IMR-90 (cell line): ENCODE measurements at regions not wholly inside any gene's neighbourhood (a gene's known extent, or its start where the extent isn't known, plus 50 kb on each side); places are given as distances from the start of the nearest gene placed in this dataset. TPM values are rescaled to one million over a fixed set of nuclear protein-coding genes. Genes with fewer than 3 reads are reported as not detected.

Experiments used
- ATAC-seq: fragments of 200-7000 bp; cut with Tn5 transposase; 2 replicates; pipeline ENCODE4 v1.9.1; 2020; ENCODE audit warnings: low read depth, mild to moderate bottlenecking, moderate library complexity
- BruUV-seq: library from RNA; stranded (reverse); fragments of 400-500 nt; replicated peaks from 2 replicates; lab custom pipeline; 2021; lab: Mats Ljungman, UMichigan
- CTCF ChIA-PET: fragments of 300-600 bp; formaldehyde crosslinking; extraction: SDS; loops from one replicate; lab custom pipeline; 2021; ENCODE audit warnings: antibody characterized with exemption; lab: Yijun Ruan, JAX
- POLR2A ChIA-PET: fragments of 300-600 bp; sonication (Branson Sonifier 250); formaldehyde crosslinking; loops from one replicate; lab custom pipeline; 2022; ENCODE audit warnings: antibody characterized with exemption; ENCODE audit not compliant: unreplicated experiment; lab: Charles Lee
- DNase-seq: peaks from one replicate; pipeline ENCODE4 v3.0.0; 2013
- H2AFZ ChIP-seq: replicated peaks from 2 replicates; pipeline ENCODE3; 2013; ENCODE audit warnings: low read length, mild to moderate bottlenecking; ENCODE audit not compliant: poor library complexity
- H2AK5ac ChIP-seq: 2 replicates; pipeline ENCODE4 v1.6.1; 2013; ENCODE audit warnings: low read depth, low read length, inconsistent platforms
- H2AK9ac ChIP-seq: replicated peaks from 2 replicates; pipeline ENCODE3; 2013; ENCODE audit warnings: mild to moderate bottlenecking, low read depth, low read length, moderate library complexity; ENCODE audit not compliant: poor library complexity
- H2BK120ac ChIP-seq: 2 replicates; pipeline ENCODE4 v1.6.1; 2013; ENCODE audit warnings: low read depth, low read length, inconsistent platforms
- H2BK15ac ChIP-seq: 3 replicates; pipeline ENCODE4 v1.6.1; 2013; ENCODE audit warnings: low read depth, low read length, inconsistent platforms
- H2BK20ac ChIP-seq: 2 replicates; pipeline ENCODE4 v1.6.1; 2013; ENCODE audit warnings: low read depth, mild to moderate bottlenecking, inconsistent platforms, low read length, moderate library complexity
- H2BK5ac ChIP-seq: 2 replicates; pipeline ENCODE4 v1.6.1; 2013; ENCODE audit warnings: mild to moderate bottlenecking, low read depth, low read length, inconsistent platforms; ENCODE audit not compliant: poor library complexity, severe bottlenecking
- H3K14ac ChIP-seq: replicated peaks from 2 replicates; pipeline ENCODE4 v1.6.1; 2013; ENCODE audit warnings: low read depth, low read length, inconsistent platforms
- H3K18ac ChIP-seq: 2 replicates; pipeline ENCODE4 v1.6.1; 2013; ENCODE audit warnings: low read depth, low read length, control low read depth
- H3K23ac ChIP-seq: 2 replicates; pipeline ENCODE4 v1.6.1; 2013; ENCODE audit warnings: low read depth, low read length, inconsistent platforms
- H3K27ac ChIP-seq: 2 replicates; pipeline ENCODE4 v1.5.1; 2013; ENCODE audit warnings: mild to moderate bottlenecking, control low read depth, low read length; ENCODE audit not compliant: insufficient read depth
- H3K27me3 ChIP-seq: 2 replicates; pipeline ENCODE4 v1.6.1; 2013; ENCODE audit warnings: low read length; ENCODE audit not compliant: control insufficient read depth, insufficient read depth
- H3K36me3 ChIP-seq: 2 replicates; pipeline ENCODE4 v1.6.1; 2013; ENCODE audit warnings: low read length, mixed read lengths; ENCODE audit not compliant: control insufficient read depth, insufficient read depth
- H3K4ac ChIP-seq: 2 replicates; pipeline ENCODE4 v1.6.1; 2013; ENCODE audit warnings: low read depth, low read length, inconsistent platforms
- H3K4me1 ChIP-seq: 2 replicates; pipeline ENCODE4 v1.6.1; 2013; ENCODE audit warnings: low read length, mixed read lengths; ENCODE audit not compliant: control insufficient read depth, insufficient read depth
- H3K4me2 ChIP-seq: 2 replicates; pipeline ENCODE4 v1.6.1; 2013; ENCODE audit warnings: low read depth, mild to moderate bottlenecking, control low read depth, low read length, moderate library complexity
- H3K4me3 ChIP-seq: 2 replicates; pipeline ENCODE4 v1.5.1; 2013; ENCODE audit warnings: low read depth, mild to moderate bottlenecking, control low read depth, low read length, moderate library complexity; ENCODE audit not compliant: insufficient read depth
- H3K56ac ChIP-seq: 2 replicates; pipeline ENCODE4 v1.6.1; 2013; ENCODE audit warnings: low read length, inconsistent platforms; ENCODE audit not compliant: insufficient read depth; ENCODE audit errors: extremely low read depth
- H3K79me1 ChIP-seq, 2 experiments: 2 replicates each; pipeline ENCODE4 v1.6.1; 2013; ENCODE audit warnings: low read length in 2 of 2, inconsistent platforms in 1 of 2, low read depth in 1 of 2
- H3K9ac ChIP-seq: 2 replicates; pipeline ENCODE4 v1.6.1; 2013; ENCODE audit warnings: low read depth, low read length, control low read depth
- H3K9me1 ChIP-seq: 2 replicates; pipeline ENCODE4 v1.6.1; 2013; ENCODE audit warnings: low read length, inconsistent platforms; ENCODE audit not compliant: insufficient read depth
- H3K9me3 ChIP-seq: 2 replicates; pipeline ENCODE4 v1.6.1; 2013; ENCODE audit warnings: low read length; ENCODE audit not compliant: control insufficient read depth, insufficient read depth
- H4K20me1 ChIP-seq: 2 replicates; pipeline ENCODE4 v1.6.1; 2013; ENCODE audit warnings: low read length, inconsistent platforms; ENCODE audit not compliant: insufficient read depth
- H4K5ac ChIP-seq: 2 replicates; pipeline ENCODE4 v1.6.1; 2013; ENCODE audit warnings: mild to moderate bottlenecking, low read depth, low read length, control low read depth
- H4K8ac ChIP-seq, 2 experiments: 2 replicates each; pipeline ENCODE4 v1.6.1; 2013; ENCODE audit warnings: low read depth in 2 of 2, low read length in 2 of 2, control low read depth in 1 of 2, inconsistent platforms in 1 of 2
- H4K91ac ChIP-seq: 2 replicates; pipeline ENCODE4 v1.6.1; 2013; ENCODE audit warnings: low read depth, low read length, inconsistent platforms; ENCODE audit not compliant: insufficient read depth
- MAZ ChIP-seq: IDR thresholded peaks from 2 replicates; pipeline ENCODE4 v1.6.1; 2012; ENCODE audit warnings: low read depth, mild to moderate bottlenecking, low read length, improper control_type of control experiment, moderate library complexity, borderline replicate concordance
- POLR2A ChIP-seq: IDR thresholded peaks from 2 replicates; pipeline ENCODE4 v1.6.1; 2012; ENCODE audit warnings: mild to moderate bottlenecking, low read depth, low read length
- RFX5 ChIP-seq: IDR thresholded peaks from 2 replicates; pipeline ENCODE4 v1.8.0; 2012; ENCODE audit warnings: low read depth, mild to moderate bottlenecking, low read length, moderate library complexity
- WGBS, 2 experiments: methylation state at CpG; one replicate each; pipeline versions ENCODE4 v1.1.5 to v1.1.7; 2013; ENCODE audit warnings: missing lambda C conversion rate in 2 of 2; ENCODE audit not compliant: insufficient read length in 1 of 2; ENCODE audit errors: extremely low coverage in 2 of 2; 5-methylcytosine and 5-hydroxymethylcytosine counted together
- dilution Hi-C: fragments of 300-500 bp; cut with HindIII; formaldehyde crosslinking; loops from one replicate; pipeline ENCODE4 v1.14.3; 2018; ENCODE audit warnings: low sequenced_read_pairs; ENCODE audit not compliant: unreplicated experiment
- in situ Hi-C: fragments of 300-500 bp; cut with MboI; formaldehyde crosslinking; loops from 3 replicates; pipeline ENCODE4 v1.14.3; 2019; ENCODE audit warnings: low sequenced_read_pairs, inconsistent platforms, mixed read lengths
- intact Hi-C: fragments of 100-400 bp; cut with micrococcal nuclease; formaldehyde crosslinking; loops from 2 replicates; pipeline ENCODE4 v1.10.0; 2022
- microRNA-seq, 2 experiments: library from miRNA; stranded (forward) in 1 of 2; unstranded in 1 of 2; fragments of 10-50 nt in 1 of 2; fragments of <30 nt in 1 of 2; gene quantifications in 1 of 2; microRNA quantifications in 1 of 2; one replicate each; pipeline versions ENCODE3 to v1.1.0; 2013 to 2020; ENCODE audit not compliant: insufficient read depth in 1 of 2, insufficient read length in 1 of 2, unreplicated experiment in 1 of 2
- small RNA-seq, 5 experiments: library from RNA; depleted of rRNA; stranded (forward); fragments of <200 nt; gene quantifications; one replicate each; pipeline ENCODE3, GENCODE V24; 2012
- TF ChIP-seq, protein P1 (sequence below): conservative IDR thresholded peaks from 2 replicates; pipeline ENCODE4 v1.5.1; 2012; ENCODE audit warnings: mild to moderate bottlenecking, low read depth, low read length, improper control_type of control experiment

DNA sequence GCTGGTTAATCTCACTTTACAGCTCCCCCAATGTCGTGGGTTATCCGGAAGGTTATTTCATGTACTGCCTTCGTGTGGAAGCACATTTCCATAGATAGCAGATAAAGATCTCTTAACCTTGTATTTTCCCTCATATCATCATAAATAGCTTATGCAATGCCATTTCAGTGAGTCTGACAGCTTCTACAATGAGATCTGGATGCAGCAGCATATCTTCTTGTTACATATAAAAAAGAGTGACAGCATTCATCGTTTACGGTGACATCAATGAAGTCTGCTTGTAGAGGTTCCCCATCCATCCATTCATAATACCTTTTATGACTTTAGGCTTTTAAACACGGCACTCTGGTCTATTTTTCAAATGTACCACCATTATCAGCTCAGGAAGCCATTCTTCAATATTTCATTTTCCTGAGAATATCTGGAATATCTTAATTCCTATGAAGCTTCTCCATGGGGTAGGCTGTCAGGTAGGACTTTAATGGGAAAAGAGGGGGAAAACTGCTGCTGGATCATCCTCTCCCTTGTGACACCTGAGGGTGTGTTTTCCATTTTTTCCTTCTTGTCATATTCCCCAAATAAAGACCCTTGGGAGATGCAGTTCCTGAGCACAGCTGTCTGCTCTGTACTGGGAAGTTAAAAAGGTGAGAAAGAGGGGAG, 51.9 kb upstream of the CTBP2 start:
- H2BK120ac ChIP-seq = no peak overlapping the region
- H2BK5ac ChIP-seq = no peak overlapping the region
- DNase-seq (no peak), ATAC-seq (no peak)
- no peak overlapping the region for H2AFZ ChIP-seq
- no peak overlapping the region for H3K23ac ChIP-seq
- H3K4me1 ChIP-seq = peaks cover 9% of the 10 kb centered on the region
- H3K9me1 ChIP-seq = no peaks in the 10 kb centered on the region
- no peak overlapping the region for H3K14ac ChIP-seq
- no peak overlapping the region for H4K8ac ChIP-seq
- no peaks in the 10 kb centered on the region for H3K79me1 ChIP-seq
- in situ Hi-C loops = no loop called here
- H4K5ac ChIP-seq = no peak overlapping the region
- BruUV-seq = no TSS peak
- H3K9me3 ChIP-seq = no peaks in the 10 kb centered on the region; the same call in 1 of the 2 replicates
- no peak overlapping the region for H3K18ac ChIP-seq
- H3K27me3 ChIP-seq = peaks cover 3% of the 10 kb centered on the region
- ChIA-PET CTCF (interaction anchor here (0.6 kb wide), 3 partner anchors 38 to 740 kb away, joined by 3 to 5 read pairs (median 3); no protein-coding TSS in a partner anchor), POLR2A (no interaction called here)
- H3K9ac ChIP-seq = no peak overlapping the region
- H2BK15ac ChIP-seq = no peak overlapping the region
- H2AK9ac ChIP-seq = no peak overlapping the region
- intact Hi-C loops = no loop called here
- H4K91ac ChIP-seq = no peak overlapping the region
- dilution Hi-C loops = no loop called here
- no peak overlapping the region for H3K56ac ChIP-seq
- H4K20me1 ChIP-seq = no peaks in the 10 kb centered on the region
- no CpG with 5 or more reads among the region's 6 CpGs for WGBS, 2 experiments
- H3K4me3 ChIP-seq = no peak overlapping the region
- TF ChIP-seq, protein P1, sequence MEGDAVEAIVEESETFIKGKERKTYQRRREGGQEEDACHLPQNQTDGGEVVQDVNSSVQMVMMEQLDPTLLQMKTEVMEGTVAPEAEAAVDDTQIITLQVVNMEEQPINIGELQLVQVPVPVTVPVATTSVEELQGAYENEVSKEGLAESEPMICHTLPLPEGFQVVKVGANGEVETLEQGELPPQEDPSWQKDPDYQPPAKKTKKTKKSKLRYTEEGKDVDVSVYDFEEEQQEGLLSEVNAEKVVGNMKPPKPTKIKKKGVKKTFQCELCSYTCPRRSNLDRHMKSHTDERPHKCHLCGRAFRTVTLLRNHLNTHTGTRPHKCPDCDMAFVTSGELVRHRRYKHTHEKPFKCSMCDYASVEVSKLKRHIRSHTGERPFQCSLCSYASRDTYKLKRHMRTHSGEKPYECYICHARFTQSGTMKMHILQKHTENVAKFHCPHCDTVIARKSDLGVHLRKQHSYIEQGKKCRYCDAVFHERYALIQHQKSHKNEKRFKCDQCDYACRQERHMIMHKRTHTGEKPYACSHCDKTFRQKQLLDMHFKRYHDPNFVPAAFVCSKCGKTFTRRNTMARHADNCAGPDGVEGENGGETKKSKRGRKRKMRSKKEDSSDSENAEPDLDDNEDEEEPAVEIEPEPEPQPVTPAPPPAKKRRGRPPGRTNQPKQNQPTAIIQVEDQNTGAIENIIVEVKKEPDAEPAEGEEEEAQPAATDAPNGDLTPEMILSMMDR = no peak
- no peak for TF ChIP-seq MAZ
- TF ChIP-seq POLR2A = no peak
- no peak for TF ChIP-seq RFX5
- no peak overlapping the region for H2BK20ac ChIP-seq
- H3K4me2 ChIP-seq = no peak overlapping the region
- no peak overlapping the region for H3K27ac ChIP-seq
- no peaks in the 10 kb centered on the region for H3K36me3 ChIP-seq
- H2AK5ac ChIP-seq = no peak overlapping the region
- H3K4ac ChIP-seq = no peak overlapping the region

Small RNA genes lying in the stretch of these regions (microRNA-seq; reads per million reads assigned to microRNA genes)
- not detected for gene RPS27P18 (ENCODE audit: insufficient read depth, insufficient read length)

Small RNA genes lying in the stretch of these regions (small RNA-seq; reads per million reads assigned to genes)
- gene RPS27P18 = 0 reads per million in 5 experiments
